ENCODE measurements at regions not wholly inside any gene's neighbourhood (a gene's known extent, or its start where the extent isn't known, plus 50 kb on each side); places are given as distances from the start of the nearest gene placed in this dataset.

GRCh38 chr5:131023498-131023865 lies 141.6 kb downstream of the HINT1 start:
- Histone ChIP-seq H3K27me3 (ENCODE audit: insufficient read depth) (no peaks in the 10 kb centered on the region), H3F3A (replicated peaks; ENCODE audit: low read depth) (no peaks in the 10 kb centered on the region), H3K27ac (ENCODE audit: low read depth) (no peak overlapping the region), H3K4me2 (no peak overlapping the region), H3K79me2 (replicated peaks; ENCODE audit: insufficient read depth) (no peaks in the 10 kb centered on the region), H3K9me2 (ENCODE audit: insufficient read depth) (no peaks in the 10 kb centered on the region; the same call in 1 of the 2 replicates), H3K36me3 (ENCODE audit: insufficient read depth) (no peaks in the 10 kb centered on the region), H3K4me3 (no peak overlapping the region), H3K4me1 (ENCODE audit: insufficient read depth) (no peaks in the 10 kb centered on the region), H2AFZ (no peak overlapping the region), H4K20me1 (replicated peaks; ENCODE audit: insufficient read depth) (no peaks in the 10 kb centered on the region; the same call in 1 of the 2 replicates)
- no peak for ATAC-seq
- Mint-ChIP-seq H3K9me3 (no peaks in the 10 kb centered on the region), H3K4me1 (no peaks in the 10 kb centered on the region), H3K27me3 (ENCODE audit: insufficient read depth, low read depth, poor library complexity) (peaks cover 2% of the 10 kb centered on the region), H3K4me3 (no peak overlapping the region), H3K36me3 (ENCODE audit: low read depth) (no peaks in the 10 kb centered on the region), H3K27ac (no peak overlapping the region)
- no peak for DNase-seq (ENCODE audit: low spot score)
- TF ChIP-seq JUNB (IDR thresholded peaks at IDR 0.05; ENCODE audit: unreplicated experiment) = no peak
- no peak for TF ChIP-seq ZNF331 (CRISPR knock-in tag; IDR thresholded peaks at IDR 0.05; ENCODE audit: low read depth)
- no peak for TF ChIP-seq STAT1 (IDR thresholded peaks at IDR 0.05; ENCODE audit: unreplicated experiment)
- TF ChIP-seq EZH2phosphoT487 (IDR thresholded peaks at IDR 0.05; ENCODE audit: unreplicated experiment) = no peak
- no peak for TF ChIP-seq CTCF (conservative IDR thresholded peaks at IDR 0.05; ENCODE audit: low read depth in 2 of 2)
- TF ChIP-seq, protein P1, sequence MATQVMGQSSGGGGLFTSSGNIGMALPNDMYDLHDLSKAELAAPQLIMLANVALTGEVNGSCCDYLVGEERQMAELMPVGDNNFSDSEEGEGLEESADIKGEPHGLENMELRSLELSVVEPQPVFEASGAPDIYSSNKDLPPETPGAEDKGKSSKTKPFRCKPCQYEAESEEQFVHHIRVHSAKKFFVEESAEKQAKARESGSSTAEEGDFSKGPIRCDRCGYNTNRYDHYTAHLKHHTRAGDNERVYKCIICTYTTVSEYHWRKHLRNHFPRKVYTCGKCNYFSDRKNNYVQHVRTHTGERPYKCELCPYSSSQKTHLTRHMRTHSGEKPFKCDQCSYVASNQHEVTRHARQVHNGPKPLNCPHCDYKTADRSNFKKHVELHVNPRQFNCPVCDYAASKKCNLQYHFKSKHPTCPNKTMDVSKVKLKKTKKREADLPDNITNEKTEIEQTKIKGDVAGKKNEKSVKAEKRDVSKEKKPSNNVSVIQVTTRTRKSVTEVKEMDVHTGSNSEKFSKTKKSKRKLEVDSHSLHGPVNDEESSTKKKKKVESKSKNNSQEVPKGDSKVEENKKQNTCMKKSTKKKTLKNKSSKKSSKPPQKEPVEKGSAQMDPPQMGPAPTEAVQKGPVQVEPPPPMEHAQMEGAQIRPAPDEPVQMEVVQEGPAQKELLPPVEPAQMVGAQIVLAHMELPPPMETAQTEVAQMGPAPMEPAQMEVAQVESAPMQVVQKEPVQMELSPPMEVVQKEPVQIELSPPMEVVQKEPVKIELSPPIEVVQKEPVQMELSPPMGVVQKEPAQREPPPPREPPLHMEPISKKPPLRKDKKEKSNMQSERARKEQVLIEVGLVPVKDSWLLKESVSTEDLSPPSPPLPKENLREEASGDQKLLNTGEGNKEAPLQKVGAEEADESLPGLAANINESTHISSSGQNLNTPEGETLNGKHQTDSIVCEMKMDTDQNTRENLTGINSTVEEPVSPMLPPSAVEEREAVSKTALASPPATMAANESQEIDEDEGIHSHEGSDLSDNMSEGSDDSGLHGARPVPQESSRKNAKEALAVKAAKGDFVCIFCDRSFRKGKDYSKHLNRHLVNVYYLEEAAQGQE (IDR thresholded peaks at IDR 0.05; ENCODE audit: unreplicated experiment) = no peak
- TF ChIP-seq POLR2AphosphoS5 (IDR thresholded peaks at IDR 0.05; ENCODE audit: low read depth) = no peak
- no peak for TF ChIP-seq NANOG (IDR thresholded peaks at IDR 0.05; ENCODE audit: borderline replicate concordance)
- TF ChIP-seq CREB1 (CRISPR knock-in tag; IDR thresholded peaks at IDR 0.05; ENCODE audit: low read depth) = no peak
- no peak for TF ChIP-seq ZNF462 (CRISPR knock-in tag; IDR thresholded peaks at IDR 0.05)

Data from GM23338 (cell line).